HCT116 (cell line): ENCODE measurements at regions not wholly inside any gene's neighbourhood (a gene's known extent, or its start where the extent isn't known, plus 50 kb on each side); places are given as distances from the start of the nearest gene placed in this dataset.

Experiments used
- ATAC-seq: fragments of 200-7000 bp; cut with Tn5 transposase; 2 replicates; pipeline ENCODE4 v1.9.1; 2020; ENCODE audit warnings: mild to moderate bottlenecking, moderate library complexity
- BruUV-seq: library from RNA; stranded (reverse); fragments of 400-500 nt; replicated peaks from 2 replicates; lab custom pipeline; 2021; lab: Mats Ljungman, UMichigan
- CTCF ChIA-PET: fragments of 300-600 bp; sonication (Branson Sonifier 250); formaldehyde crosslinking; loops from one replicate; lab custom pipeline; 2021; ENCODE audit warnings: antibody characterized with exemption; lab: Charles Lee
- POLR2A ChIA-PET: fragments of 300-600, 350-600 bp; sonication (Branson Sonifier 250); formaldehyde crosslinking; loops from one replicate; lab custom pipeline; 2021; ENCODE audit warnings: antibody characterized with exemption; lab: Charles Lee
- RAD21 ChIA-PET, 2 experiments: fragments of 300-600 bp; sonication (Branson Sonifier 250); formaldehyde crosslinking; loops; one replicate each; lab custom pipeline; 2023; ENCODE audit warnings: low total read pairs in 2 of 2; ENCODE audit not compliant: uncharacterized antibody in 2 of 2, unreplicated experiment in 2 of 2, low non-redundant PET in 1 of 2; lab: Charles Lee
- DNase-seq: peaks from one replicate; pipeline ENCODE4 v3.0.0-alpha.2; 2010; ENCODE audit warnings: low read depth, low spot score
- H2AFZ ChIP-seq: fragments of 200-600 bp; shearing (Covaris generic), sonication (generic); 2 replicates; pipeline ENCODE4 v1.6.1; 2017; ENCODE audit warnings: low read depth, mixed run types, mixed read lengths, antibody characterized with exemption, low read length; ENCODE audit not compliant: poor library complexity, severe bottlenecking
- H3K27ac ChIP-seq: 2 replicates; pipeline ENCODE4 v1.5.1; 2012; ENCODE audit warnings: low read depth, low read length
- H3K27me3 ChIP-seq: fragments of 200-600 bp; sonication (generic); 2 replicates; pipeline ENCODE4 v1.6.1; 2016; ENCODE audit warnings: mixed run types, low read length, mixed read lengths; ENCODE audit not compliant: insufficient read depth
- H3K36me3 ChIP-seq, 2 experiments: fragments of 200-500 bp in 1 of 2; fragments of 200-600 bp in 1 of 2; sonication (Bioruptor generic) in 1 of 2; sonication (generic) in 1 of 2; 2 replicates each; pipeline versions ENCODE4 v1.5.1 to v1.6.1; 2014 to 2016; ENCODE audit warnings: low read length in 2 of 2, inconsistent platforms in 1 of 2, mixed read lengths in 1 of 2, mixed run types in 1 of 2; ENCODE audit not compliant: insufficient read depth in 2 of 2, control insufficient read depth in 1 of 2
- H3K4me1 ChIP-seq, 2 experiments: fragments of 200-600 bp in 1 of 2; sonication (generic) in 1 of 2; 2 replicates each; pipeline versions ENCODE4 v1.5.1 to v1.6.1; 2012 to 2017; ENCODE audit warnings: low read length in 2 of 2, inconsistent platforms in 1 of 2, mild to moderate bottlenecking in 1 of 2, mixed read lengths in 1 of 2, mixed run types in 1 of 2, moderate library complexity in 1 of 2; ENCODE audit not compliant: insufficient read depth in 2 of 2, control insufficient read depth in 1 of 2
- H3K4me2 ChIP-seq: fragments of 200-600 bp; sonication (generic); 2 replicates; pipeline ENCODE4 v1.6.1; 2017; ENCODE audit warnings: mixed run types, low read length, mixed read lengths
- H3K4me3 ChIP-seq, 2 experiments: fragments of 200-600 bp in 1 of 2; sonication (generic) in 1 of 2; replicated peaks in 1 of 2; 2 replicates each; pipeline ENCODE4 v1.5.1; 2011 to 2016; ENCODE audit warnings: low read length in 2 of 2, control low read depth in 1 of 2, low read depth in 1 of 2, mild to moderate bottlenecking in 1 of 2, mixed read lengths in 1 of 2, mixed run types in 1 of 2
- H3K79me2 ChIP-seq: fragments of 200-600 bp; sonication (generic); 2 replicates; pipeline ENCODE4 v1.6.1; 2017; ENCODE audit warnings: mild to moderate bottlenecking, mixed run types, low read length, moderate library complexity, mixed read lengths; ENCODE audit not compliant: insufficient read depth
- H3K9ac ChIP-seq: fragments of 200-600 bp; sonication (generic); 2 replicates; pipeline ENCODE4 v1.6.1; 2016; ENCODE audit warnings: low read length, mixed read lengths
- H3K9me2 ChIP-seq: fragments of 200-600 bp; sonication (generic), shearing (Covaris generic); 2 replicates; pipeline ENCODE4 v1.6.1; 2017; ENCODE audit warnings: mixed run types, mild to moderate bottlenecking, moderate library complexity; ENCODE audit not compliant: insufficient read depth
- H3K9me3 ChIP-seq, 2 experiments: fragments of 200-500 bp in 1 of 2; fragments of 200-600 bp in 1 of 2; sonication (Bioruptor generic) in 1 of 2; sonication (generic) in 1 of 2; 2 replicates each; pipeline ENCODE4 v1.6.1; 2014 to 2017; ENCODE audit warnings: low read length in 2 of 2, mixed read lengths in 2 of 2, inconsistent platforms in 1 of 2, low read depth in 1 of 2, mild to moderate bottlenecking in 1 of 2, mixed run types in 1 of 2, moderate library complexity in 1 of 2; ENCODE audit not compliant: control insufficient read depth in 1 of 2, insufficient read depth in 1 of 2
- H4K20me1 ChIP-seq: fragments of 200-600 bp; sonication (generic), shearing (Covaris generic); 2 replicates; pipeline ENCODE4 v1.6.1; 2017; ENCODE audit warnings: mixed run types, mild to moderate bottlenecking, moderate library complexity; ENCODE audit not compliant: insufficient read depth
- CEBPB ChIP-seq: IDR thresholded peaks from 2 replicates; pipeline ENCODE4 v1.6.1; 2012; ENCODE audit warnings: low read depth
- EGR1 ChIP-seq: IDR thresholded peaks from 2 replicates; pipeline ENCODE4 v1.6.1; 2012; ENCODE audit warnings: low read depth
- ELF1 ChIP-seq: IDR thresholded peaks from 2 replicates; pipeline ENCODE4 v1.6.1; 2012; ENCODE audit warnings: low read depth, borderline replicate concordance
- EZH2 ChIP-seq: fragments of 200-600 bp; sonication (generic); IDR thresholded peaks from 2 replicates; pipeline ENCODE4 v1.6.1; 2017; ENCODE audit warnings: antibody characterized with exemption, mixed run types
- EZH2phosphoT487 ChIP-seq: fragments of 200-600 bp; IDR thresholded peaks from 2 replicates; pipeline ENCODE4 v1.6.1; 2018; ENCODE audit warnings: antibody characterized with exemption, borderline replicate concordance
- JUND ChIP-seq: IDR thresholded peaks from 2 replicates; pipeline ENCODE4 v1.6.1; 2012
- POLR2A ChIP-seq: IDR thresholded peaks from 2 replicates; pipeline ENCODE4 v1.7.0; 2011; ENCODE audit warnings: borderline replicate concordance; ENCODE audit not compliant: insufficient read depth, insufficient read length; ENCODE audit errors: extremely low read depth
- POLR2AphosphoS5 ChIP-seq: IDR thresholded peaks from 2 replicates; pipeline ENCODE4 v1.6.1; 2011; ENCODE audit warnings: mild to moderate bottlenecking, low read depth, low read length, moderate library complexity
- RAD21 ChIP-seq: IDR thresholded peaks from 2 replicates; pipeline ENCODE4 v1.6.1; 2012; ENCODE audit warnings: low read depth, mild to moderate bottlenecking
- SIN3A ChIP-seq: IDR thresholded peaks from 2 replicates; pipeline ENCODE4 v1.6.1; 2012; ENCODE audit warnings: low read depth
- SRF ChIP-seq: IDR thresholded peaks from 2 replicates; pipeline ENCODE4 v1.6.1; 2012; ENCODE audit warnings: low read depth
- YY1 ChIP-seq: IDR thresholded peaks from 2 replicates; pipeline ENCODE4 v1.6.1; 2011; ENCODE audit warnings: low read length, low read depth, moderate library complexity, mild to moderate bottlenecking; ENCODE audit not compliant: insufficient replicate concordance; ENCODE audit errors: extremely low read depth
- ZFX ChIP-seq: fragments of 450-650 bp; IDR thresholded peaks from 2 replicates; pipeline ENCODE4 v1.6.1; 2017
- ZNF274 ChIP-seq: fragments of 200-500 bp; sonication (Bioruptor generic); IDR thresholded peaks from 2 replicates; pipeline ENCODE4 v1.6.1; 2014; ENCODE audit warnings: mild to moderate bottlenecking, low read depth, low read length, inconsistent platforms
- intact Hi-C: fragments of 100-400 bp; cut with micrococcal nuclease; formaldehyde crosslinking; loops from 2 replicates; pipeline ENCODE4 v1.10.0; 2022
- TF ChIP-seq, protein P1 (sequence below), 3 experiments: fragments of 200-600 bp in 1 of 3; sonication (generic) in 1 of 3; IDR thresholded peaks in 2 of 3; conservative IDR thresholded peaks in 1 of 3; 2 replicates each; pipeline ENCODE4 v1.5.1; 2012 to 2017; ENCODE audit warnings: low read depth in 2 of 3, low read length in 2 of 3, antibody characterized with exemption in 1 of 3, borderline replicate concordance in 1 of 3, control low read depth in 1 of 3, mild to moderate bottlenecking in 1 of 3, mixed read lengths in 1 of 3, mixed run types in 1 of 3, moderate library complexity in 1 of 3; ENCODE audit not compliant: insufficient read depth in 1 of 3
- TF ChIP-seq, protein P2 (sequence below): IDR thresholded peaks from 2 replicates; pipeline ENCODE4 v1.6.1; 2012

DNA sequence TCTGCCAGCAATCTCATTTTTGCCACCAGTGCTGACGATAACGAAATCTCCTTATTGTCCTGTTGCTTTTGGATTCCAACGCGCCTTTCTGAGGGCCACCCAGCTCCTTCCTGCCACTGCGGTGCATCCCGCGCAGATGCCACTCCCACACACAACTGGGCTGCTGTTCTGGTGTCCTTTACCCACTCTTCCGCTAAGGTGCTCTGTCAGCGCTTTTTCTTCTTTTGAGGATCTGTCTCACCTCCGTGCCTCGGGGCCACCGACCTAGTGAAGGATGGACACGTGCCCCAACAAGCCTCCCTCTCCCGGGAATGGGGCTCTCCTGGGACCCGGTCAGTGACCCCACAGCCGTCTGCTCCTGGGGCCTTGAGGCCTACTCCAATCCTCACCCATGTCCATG, 314.3 kb upstream of the COBL start:
- H3K4me2 ChIP-seq = no peak overlapping the region
- H3K4me3 ChIP-seq = no peak overlapping the region
- no TSS peak for BruUV-seq
- no peaks in the 10 kb centered on the region for H3K4me1 ChIP-seq
- H3K79me2 ChIP-seq = no peaks in the 10 kb centered on the region
- H3K9ac ChIP-seq = no peak overlapping the region
- ChIA-PET POLR2A (no interaction called here), RAD21 (no interaction called here), CTCF (no interaction called here)
- H3K9me3 ChIP-seq = no peaks in the 10 kb centered on the region
- ATAC-seq = no peak
- no peaks in the 10 kb centered on the region for H3K9me2 ChIP-seq
- H2AFZ ChIP-seq = no peak overlapping the region
- intact Hi-C loops = no loop called here
- no peak overlapping the region for H3K27ac ChIP-seq
- no peak for DNase-seq
- no peaks in the 10 kb centered on the region for H3K36me3 ChIP-seq
- no peak for TF ChIP-seq SIN3A
- TF ChIP-seq, protein P1, sequence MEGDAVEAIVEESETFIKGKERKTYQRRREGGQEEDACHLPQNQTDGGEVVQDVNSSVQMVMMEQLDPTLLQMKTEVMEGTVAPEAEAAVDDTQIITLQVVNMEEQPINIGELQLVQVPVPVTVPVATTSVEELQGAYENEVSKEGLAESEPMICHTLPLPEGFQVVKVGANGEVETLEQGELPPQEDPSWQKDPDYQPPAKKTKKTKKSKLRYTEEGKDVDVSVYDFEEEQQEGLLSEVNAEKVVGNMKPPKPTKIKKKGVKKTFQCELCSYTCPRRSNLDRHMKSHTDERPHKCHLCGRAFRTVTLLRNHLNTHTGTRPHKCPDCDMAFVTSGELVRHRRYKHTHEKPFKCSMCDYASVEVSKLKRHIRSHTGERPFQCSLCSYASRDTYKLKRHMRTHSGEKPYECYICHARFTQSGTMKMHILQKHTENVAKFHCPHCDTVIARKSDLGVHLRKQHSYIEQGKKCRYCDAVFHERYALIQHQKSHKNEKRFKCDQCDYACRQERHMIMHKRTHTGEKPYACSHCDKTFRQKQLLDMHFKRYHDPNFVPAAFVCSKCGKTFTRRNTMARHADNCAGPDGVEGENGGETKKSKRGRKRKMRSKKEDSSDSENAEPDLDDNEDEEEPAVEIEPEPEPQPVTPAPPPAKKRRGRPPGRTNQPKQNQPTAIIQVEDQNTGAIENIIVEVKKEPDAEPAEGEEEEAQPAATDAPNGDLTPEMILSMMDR (IDR thresholded peaks at IDR 0.05 in 2 of 3, conservative IDR thresholded peaks at IDR 0.05 in 1 of 3; ENCODE audit: borderline replicate concordance in 1 of 3, insufficient read depth in 1 of 3, low read depth in 2 of 3, low read length in 2 of 3) = no peak
- TF ChIP-seq CEBPB = no peak
- TF ChIP-seq EZH2phosphoT487 = no peak
- TF ChIP-seq ELF1 = no peak
- no peak for TF ChIP-seq POLR2AphosphoS5
- TF ChIP-seq EZH2 = no peak
- H3K27me3 ChIP-seq = no peaks in the 10 kb centered on the region; the same call in 1 of the 2 replicates
- H4K20me1 ChIP-seq = no peaks in the 10 kb centered on the region

DNA sequence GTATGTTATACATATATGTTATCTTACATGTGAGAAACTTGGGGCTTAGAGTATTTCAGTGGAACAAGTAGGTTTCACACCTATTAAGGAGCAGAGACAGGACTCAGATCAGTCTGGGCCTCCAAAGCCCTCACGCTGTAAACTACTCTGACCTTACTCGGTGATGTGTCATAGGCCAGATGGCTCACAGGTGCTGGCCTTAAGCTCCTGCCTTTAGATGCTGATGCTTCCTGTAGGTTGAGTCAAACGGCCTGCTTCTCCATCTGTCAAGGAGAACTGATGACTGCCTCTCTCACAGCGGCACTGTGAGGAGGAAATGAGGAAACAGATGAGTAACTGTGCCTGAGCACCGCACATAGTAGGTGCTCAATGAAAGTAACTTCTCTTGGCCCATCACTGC, 312.6 kb upstream of the COBL start:
- Histone ChIP-seq H3K4me1 (no peaks in the 10 kb centered on the region), H2AFZ (no peak overlapping the region), H3K4me2 (no peak overlapping the region), H3K9me3 (no peaks in the 10 kb centered on the region), H3K4me3 (no peak overlapping the region), H4K20me1 (no peaks in the 10 kb centered on the region), H3K9me2 (no peaks in the 10 kb centered on the region), H3K9ac (no peak overlapping the region), H3K79me2 (no peaks in the 10 kb centered on the region), H3K27ac (no peak overlapping the region), H3K36me3 (no peaks in the 10 kb centered on the region), H3K27me3 (no peaks in the 10 kb centered on the region; the same call in 1 of the 2 replicates)
- CTCF ChIA-PET = no interaction called here
- no peak for DNase-seq
- intact Hi-C loops = no loop called here
- POLR2A ChIA-PET = no interaction called here
- TF ChIP-seq EGR1 (no peak), POLR2A (no peak), ZFX (no peak), SRF (no peak), ZNF274 (no peak), CEBPB (no peak), ELF1 (no peak), JUND (no peak), RAD21 (no peak), YY1 (no peak)
- TF ChIP-seq, protein P2, sequence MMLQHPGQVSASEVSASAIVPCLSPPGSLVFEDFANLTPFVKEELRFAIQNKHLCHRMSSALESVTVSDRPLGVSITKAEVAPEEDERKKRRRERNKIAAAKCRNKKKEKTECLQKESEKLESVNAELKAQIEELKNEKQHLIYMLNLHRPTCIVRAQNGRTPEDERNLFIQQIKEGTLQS = no peak
- no TSS peak for BruUV-seq
- RAD21 ChIA-PET = no interaction called here
- ATAC-seq = no peak
